ENCODE measurements at regions not wholly inside any gene's neighbourhood (a gene's known extent, or its start where the extent isn't known, plus 50 kb on each side); places are given as distances from the start of the nearest gene placed in this dataset.

DNA sequence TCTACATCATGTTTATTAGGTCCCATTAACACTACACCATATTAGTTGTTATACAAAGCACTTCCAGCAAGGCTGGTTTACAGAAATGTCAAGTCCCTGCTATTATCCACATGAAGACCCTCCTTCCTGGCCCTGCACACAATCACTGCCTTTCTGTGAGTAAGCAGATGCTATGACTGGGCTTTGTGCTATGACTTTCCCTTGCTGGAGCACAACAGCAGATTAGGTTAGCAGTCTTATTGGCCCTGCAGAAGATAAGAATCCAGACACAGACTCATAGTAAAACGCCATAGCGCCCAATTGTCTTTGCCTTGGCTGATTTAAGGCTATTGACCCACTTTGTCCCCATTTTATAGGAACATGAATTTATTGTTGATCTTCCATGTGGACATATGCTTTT, 228.9 kb upstream of the ACTBL2 start:
- TF ChIP-seq POLR2A (IDR thresholded peaks at IDR 0.05; ENCODE audit: low read length) (no peak), GATA1 (IDR thresholded peaks at IDR 0.05; ENCODE audit: low read depth, low read length) (no peak)
